ENCODE measurements at regions not wholly inside any gene's neighbourhood (a gene's known extent, or its start where the extent isn't known, plus 50 kb on each side); places are given as distances from the start of the nearest gene placed in this dataset.
"Not testable (repeated sequence)": the region's sequence is repeated elsewhere in the genome, so short reads cannot be mapped to it uniquely, and the experiment has no call there.

- Histone ChIP-seq H3K36me3 (ENCODE audit: control insufficient read depth, insufficient read depth, low read length) (no peaks in the 10 kb centered on the region), H3K27ac (ENCODE audit: insufficient read depth, low read length, poor library complexity, severe bottlenecking) (no peak overlapping the region), H3K27me3 (replicated peaks; ENCODE audit: control insufficient read depth, insufficient read depth, low read length, poor library complexity, severe bottlenecking) (no peaks in the 10 kb centered on the region), H3K9me3 (ENCODE audit: control insufficient read depth, low read length) (no peaks in the 10 kb centered on the region), H3K4me1 (ENCODE audit: control insufficient read depth, insufficient read depth, low read length, poor library complexity, severe bottlenecking) (no peaks in the 10 kb centered on the region), H3K4me3 (ENCODE audit: insufficient read depth, low read depth, low read length, poor library complexity, severe bottlenecking) (no peak overlapping the region)
- DNase-seq, result no peak
Observed at GRCh38 chr5:90338712-90339372, 70.7 kb downstream of the CETN3 start.

GRCh38 chr5:90337449-90338052, 72.0 kb downstream of the CETN3 start:
- H3K4me1 ChIP-seq (ENCODE audit: control insufficient read depth, insufficient read depth, low read length, poor library complexity, severe bottlenecking), result no peaks in the 10 kb centered on the region
- no peak for DNase-seq
- H3K4me3 ChIP-seq (ENCODE audit: insufficient read depth, low read depth, low read length, poor library complexity, severe bottlenecking), result no peak overlapping the region
- no peaks in the 10 kb centered on the region for H3K36me3 ChIP-seq (ENCODE audit: control insufficient read depth, insufficient read depth, low read length)
- no peak overlapping the region for H3K27ac ChIP-seq (ENCODE audit: insufficient read depth, low read length, poor library complexity, severe bottlenecking)
- no peaks in the 10 kb centered on the region for H3K9me3 ChIP-seq (ENCODE audit: control insufficient read depth, low read length)
- H3K27me3 ChIP-seq (replicated peaks; ENCODE audit: control insufficient read depth, insufficient read depth, low read length, poor library complexity, severe bottlenecking), result no peaks in the 10 kb centered on the region

DNA sequence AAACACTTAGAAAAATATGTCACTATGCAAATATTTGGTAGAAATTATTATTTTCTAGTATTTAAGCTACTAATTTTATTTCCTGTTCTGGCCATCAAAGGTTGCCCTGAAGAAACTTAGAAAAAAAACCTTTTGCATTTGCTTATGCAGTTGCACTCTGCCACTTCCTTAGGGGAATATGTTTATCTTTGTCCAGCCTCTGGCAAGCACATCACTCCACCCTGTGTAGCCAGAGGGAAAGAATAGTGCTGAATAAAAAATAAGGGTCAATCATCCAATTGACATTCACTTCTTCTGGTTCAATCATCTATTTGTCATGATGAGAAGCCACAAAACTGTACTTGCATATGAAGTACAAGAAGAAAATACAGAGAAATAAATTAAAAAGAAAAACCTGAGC, 72.8 kb downstream of the CETN3 start:
- no peak overlapping the region for H3K4me3 ChIP-seq (ENCODE audit: insufficient read depth, low read depth, low read length, poor library complexity, severe bottlenecking)
- no peaks in the 10 kb centered on the region for H3K9me3 ChIP-seq (ENCODE audit: control insufficient read depth, low read length)
- no peak overlapping the region for H3K27ac ChIP-seq (ENCODE audit: insufficient read depth, low read length, poor library complexity, severe bottlenecking)
- H3K36me3 ChIP-seq (ENCODE audit: control insufficient read depth, insufficient read depth, low read length), result no peaks in the 10 kb centered on the region
- no peaks in the 10 kb centered on the region for H3K27me3 ChIP-seq (replicated peaks; ENCODE audit: control insufficient read depth, insufficient read depth, low read length, poor library complexity, severe bottlenecking)
- no peaks in the 10 kb centered on the region for H3K4me1 ChIP-seq (ENCODE audit: control insufficient read depth, insufficient read depth, low read length, poor library complexity, severe bottlenecking)
- DNase-seq, result no peak

DNA sequence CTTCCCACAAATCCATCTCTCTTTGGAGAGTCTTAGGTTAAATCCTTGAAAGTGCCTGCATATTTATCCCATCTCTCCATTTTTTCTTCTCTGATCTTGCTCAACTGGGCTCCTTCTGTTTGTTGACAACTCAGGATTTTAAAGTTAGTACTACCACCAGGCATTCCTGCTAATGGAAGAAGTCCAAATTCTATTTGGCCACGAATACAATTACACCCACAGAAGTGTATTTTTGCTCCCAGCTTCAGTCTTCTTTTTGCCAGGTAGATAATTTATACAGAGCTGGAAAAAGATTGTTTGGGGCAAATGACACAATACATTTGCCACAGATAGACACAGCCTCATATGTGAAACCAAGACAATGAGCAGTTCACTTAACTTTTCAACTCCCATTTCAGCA, 74.8 kb downstream of the CETN3 start:
- Histone ChIP-seq H3K27ac (ENCODE audit: insufficient read depth, low read length, poor library complexity, severe bottlenecking) (no peak overlapping the region), H3K4me1 (ENCODE audit: control insufficient read depth, insufficient read depth, low read length, poor library complexity, severe bottlenecking) (no peaks in the 10 kb centered on the region), H3K27me3 (replicated peaks; ENCODE audit: control insufficient read depth, insufficient read depth, low read length, poor library complexity, severe bottlenecking) (no peaks in the 10 kb centered on the region), H3K36me3 (ENCODE audit: control insufficient read depth, insufficient read depth, low read length) (no peaks in the 10 kb centered on the region), H3K9me3 (ENCODE audit: control insufficient read depth, low read length) (no peaks in the 10 kb centered on the region), H3K4me3 (ENCODE audit: insufficient read depth, low read depth, low read length, poor library complexity, severe bottlenecking) (no peak overlapping the region)
- no peak for DNase-seq

DNA sequence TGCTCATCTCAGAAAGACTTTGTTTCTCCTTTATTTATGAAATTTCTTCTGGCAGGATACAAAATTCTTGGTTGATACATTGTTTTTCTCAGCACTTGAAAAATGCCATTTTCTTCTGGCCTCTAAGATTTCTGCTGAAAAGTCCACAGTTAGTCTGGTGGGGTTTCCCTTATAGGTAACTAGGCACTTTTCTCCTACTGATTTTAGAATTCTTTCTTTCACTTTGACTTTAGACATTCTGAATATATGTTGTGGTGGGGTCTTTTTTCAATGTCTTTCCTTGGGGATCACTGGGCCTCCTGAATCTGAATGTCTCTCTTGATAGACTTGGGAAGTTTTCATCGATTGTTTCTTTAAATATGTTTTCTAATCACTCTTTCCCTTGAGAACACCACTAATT, 79.6 kb downstream of the CETN3 start:
- Histone ChIP-seq H3K27me3 (replicated peaks; ENCODE audit: control insufficient read depth, insufficient read depth, low read length, poor library complexity, severe bottlenecking) (no peaks in the 10 kb centered on the region), H3K27ac (ENCODE audit: insufficient read depth, low read length, poor library complexity, severe bottlenecking) (no peak overlapping the region), H3K36me3 (ENCODE audit: control insufficient read depth, insufficient read depth, low read length) (no peaks in the 10 kb centered on the region), H3K4me3 (ENCODE audit: insufficient read depth, low read depth, low read length, poor library complexity, severe bottlenecking) (no peak overlapping the region), H3K9me3 (ENCODE audit: control insufficient read depth, low read length) (no peaks in the 10 kb centered on the region), H3K4me1 (ENCODE audit: control insufficient read depth, insufficient read depth, low read length, poor library complexity, severe bottlenecking) (no peaks in the 10 kb centered on the region)
- no peak for DNase-seq

DNA sequence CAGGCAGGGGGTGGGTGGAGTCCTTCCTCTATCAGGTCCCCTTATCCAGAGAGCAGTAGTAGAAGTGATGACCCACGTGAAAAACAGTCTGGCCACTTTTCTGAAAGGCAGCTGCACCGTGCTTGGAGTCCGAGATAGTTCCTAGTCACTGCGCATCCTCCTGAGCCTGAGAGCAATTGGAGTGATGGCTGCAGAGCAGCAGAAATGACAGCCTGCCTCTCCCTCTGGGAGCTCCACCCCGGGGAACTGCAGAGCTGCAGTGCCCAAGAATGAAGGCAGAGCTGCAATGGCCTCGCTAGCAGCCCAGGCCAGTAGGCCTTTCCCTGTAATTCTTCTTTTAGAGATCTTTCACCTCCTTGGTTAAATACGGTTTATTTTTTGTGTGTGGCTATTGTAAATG, 82.6 kb downstream of the CETN3 start:
- no peaks in the 10 kb centered on the region for H3K9me3 ChIP-seq (ENCODE audit: control insufficient read depth, low read length)
- no peaks in the 10 kb centered on the region for H3K27me3 ChIP-seq (replicated peaks; ENCODE audit: control insufficient read depth, insufficient read depth, low read length, poor library complexity, severe bottlenecking)
- H3K4me3 ChIP-seq (ENCODE audit: insufficient read depth, low read depth, low read length, poor library complexity, severe bottlenecking), result no peak overlapping the region
- DNase-seq, result no peak
- H3K27ac ChIP-seq (ENCODE audit: insufficient read depth, low read length, poor library complexity, severe bottlenecking), result no peak overlapping the region
- H3K4me1 ChIP-seq (ENCODE audit: control insufficient read depth, insufficient read depth, low read length, poor library complexity, severe bottlenecking), result no peaks in the 10 kb centered on the region
- no peaks in the 10 kb centered on the region for H3K36me3 ChIP-seq (ENCODE audit: control insufficient read depth, insufficient read depth, low read length)

GRCh38 chr5:90325093-90325492, 84.5 kb downstream of the CETN3 start:
- no peak for DNase-seq
- no peaks in the 10 kb centered on the region for H3K36me3 ChIP-seq (ENCODE audit: control insufficient read depth, insufficient read depth, low read length)

DNA sequence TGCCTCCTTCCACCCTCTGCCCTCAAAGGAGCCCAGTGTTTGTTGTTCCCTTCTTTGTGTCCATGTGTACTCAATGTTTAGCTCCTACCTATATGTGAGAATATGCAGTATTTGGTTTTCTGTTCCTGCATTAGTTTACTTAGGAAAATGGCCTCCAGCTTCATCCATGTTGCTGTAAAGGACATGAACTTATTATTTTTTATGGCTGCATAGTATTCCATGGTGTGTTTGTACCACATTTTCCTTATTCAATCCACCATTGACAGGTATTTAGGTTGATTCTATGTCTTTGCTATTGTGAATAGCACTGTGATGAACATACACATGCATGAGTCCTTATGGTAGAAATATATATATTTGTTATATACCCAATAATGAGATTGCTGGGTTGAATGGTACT, 89.2 kb downstream of the CETN3 start:
- not testable (repeated sequence) for H3K4me3 ChIP-seq (ENCODE audit: insufficient read depth, low read depth, low read length, poor library complexity, severe bottlenecking); DNase-seq; H3K9me3 ChIP-seq (ENCODE audit: control insufficient read depth, low read length); H3K27me3 ChIP-seq (replicated peaks; ENCODE audit: control insufficient read depth, insufficient read depth, low read length, poor library complexity, severe bottlenecking); H3K27ac ChIP-seq (ENCODE audit: insufficient read depth, low read length, poor library complexity, severe bottlenecking); H3K36me3 ChIP-seq (ENCODE audit: control insufficient read depth, insufficient read depth, low read length); H3K4me1 ChIP-seq (ENCODE audit: control insufficient read depth, insufficient read depth, low read length, poor library complexity, severe bottlenecking)

More at GRCh38 chr5:90325093-90325492, 84.5 kb downstream of the CETN3 start:
- H3K9me3 ChIP-seq (ENCODE audit: control insufficient read depth, low read length), result no peaks in the 10 kb centered on the region
- H3K27ac ChIP-seq (ENCODE audit: insufficient read depth, low read length, poor library complexity, severe bottlenecking), result no peak overlapping the region
- no peaks in the 10 kb centered on the region for H3K27me3 ChIP-seq (replicated peaks; ENCODE audit: control insufficient read depth, insufficient read depth, low read length, poor library complexity, severe bottlenecking)
- no peak overlapping the region for H3K4me3 ChIP-seq (ENCODE audit: insufficient read depth, low read depth, low read length, poor library complexity, severe bottlenecking)
- no peaks in the 10 kb centered on the region for H3K4me1 ChIP-seq (ENCODE audit: control insufficient read depth, insufficient read depth, low read length, poor library complexity, severe bottlenecking)

- Histone ChIP-seq H3K36me3 (ENCODE audit: control insufficient read depth, insufficient read depth, low read length) (no peaks in the 10 kb centered on the region), H3K27ac (ENCODE audit: insufficient read depth, low read length, poor library complexity, severe bottlenecking) (no peak overlapping the region), H3K4me3 (ENCODE audit: insufficient read depth, low read depth, low read length, poor library complexity, severe bottlenecking) (no peak overlapping the region), H3K9me3 (ENCODE audit: control insufficient read depth, low read length) (no peaks in the 10 kb centered on the region), H3K4me1 (ENCODE audit: control insufficient read depth, insufficient read depth, low read length, poor library complexity, severe bottlenecking) (no peaks in the 10 kb centered on the region), H3K27me3 (replicated peaks; ENCODE audit: control insufficient read depth, insufficient read depth, low read length, poor library complexity, severe bottlenecking) (no peaks in the 10 kb centered on the region)
- no peak for DNase-seq
Observed at GRCh38 chr5:90312027-90312426, 97.5 kb downstream of the CETN3 start.

GRCh38 chr5:90311401-90311800, 98.2 kb downstream of the CETN3 start:
- Histone ChIP-seq H3K9me3 (ENCODE audit: control insufficient read depth, low read length) (no peaks in the 10 kb centered on the region), H3K36me3 (ENCODE audit: control insufficient read depth, insufficient read depth, low read length) (no peaks in the 10 kb centered on the region), H3K27ac (ENCODE audit: insufficient read depth, low read length, poor library complexity, severe bottlenecking) (no peak overlapping the region), H3K4me1 (ENCODE audit: control insufficient read depth, insufficient read depth, low read length, poor library complexity, severe bottlenecking) (no peaks in the 10 kb centered on the region), H3K4me3 (ENCODE audit: insufficient read depth, low read depth, low read length, poor library complexity, severe bottlenecking) (no peak overlapping the region), H3K27me3 (replicated peaks; ENCODE audit: control insufficient read depth, insufficient read depth, low read length, poor library complexity, severe bottlenecking) (no peaks in the 10 kb centered on the region)
- no peak for DNase-seq

Measured in effector memory CD4-positive, alpha-beta T cell (primary cell).